ENCODE measurements at regions not wholly inside any gene's neighbourhood (a gene's known extent, or its start where the extent isn't known, plus 50 kb on each side); places are given as distances from the start of the nearest gene placed in this dataset.
"Not testable (repeated sequence)": the region's sequence is repeated elsewhere in the genome, so short reads cannot be mapped to it uniquely, and the experiment has no call there.

- DNase-seq (ENCODE audit: low spot score) = no peak
Observed at GRCh38 chr7:34207810-34208209, 302.5 kb downstream of the BMPER start.

DNA sequence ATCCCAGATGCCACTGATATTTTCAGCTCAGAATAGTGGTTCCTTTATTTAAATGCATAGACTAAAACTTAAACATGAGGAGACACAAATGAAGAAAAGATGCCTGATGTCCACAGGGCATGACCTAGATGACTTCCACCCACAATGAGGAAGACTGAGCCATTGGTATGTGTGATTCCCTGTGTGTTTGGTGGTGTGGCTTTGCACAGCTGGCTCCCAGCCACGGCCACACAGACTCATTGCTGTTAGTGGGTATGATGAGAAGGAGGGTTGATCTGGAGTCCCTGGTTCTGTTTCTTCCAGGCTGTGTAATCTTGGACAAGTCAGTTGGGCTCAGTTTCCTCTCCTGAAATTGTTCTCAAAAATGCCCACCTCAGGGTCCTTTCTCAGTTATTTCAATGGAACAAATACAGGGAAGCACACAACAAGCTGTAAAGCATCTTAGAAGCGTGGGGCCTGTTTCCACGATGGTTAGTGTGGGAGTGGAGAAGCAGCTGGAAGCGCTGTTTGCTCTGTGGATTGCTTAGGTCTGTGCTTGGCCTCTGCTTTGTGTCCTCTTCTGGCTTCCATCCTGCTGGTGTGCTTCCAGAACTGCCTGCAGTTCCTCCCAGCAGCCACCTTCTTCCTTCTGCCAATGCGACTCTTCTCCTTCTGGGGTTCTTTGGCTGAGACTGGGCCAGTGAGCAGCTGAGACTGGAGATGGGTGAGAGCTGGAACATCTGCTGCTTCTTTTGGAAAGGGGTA is 303.7 kb downstream of the BMPER start:
- no peak for DNase-seq (ENCODE audit: low spot score)

- no peak for DNase-seq (ENCODE audit: low spot score)
Observed at GRCh38 chr7:34211018-34211417, 305.7 kb downstream of the BMPER start.

GRCh38 chr7:34217972-34218371 is 312.6 kb downstream of the BMPER start:
- DNase-seq (ENCODE audit: low spot score) = no peak

- DNase-seq (ENCODE audit: low spot score) = no peak
Observed at GRCh38 chr7:34219153-34219718, 313.9 kb downstream of the BMPER start.

DNA sequence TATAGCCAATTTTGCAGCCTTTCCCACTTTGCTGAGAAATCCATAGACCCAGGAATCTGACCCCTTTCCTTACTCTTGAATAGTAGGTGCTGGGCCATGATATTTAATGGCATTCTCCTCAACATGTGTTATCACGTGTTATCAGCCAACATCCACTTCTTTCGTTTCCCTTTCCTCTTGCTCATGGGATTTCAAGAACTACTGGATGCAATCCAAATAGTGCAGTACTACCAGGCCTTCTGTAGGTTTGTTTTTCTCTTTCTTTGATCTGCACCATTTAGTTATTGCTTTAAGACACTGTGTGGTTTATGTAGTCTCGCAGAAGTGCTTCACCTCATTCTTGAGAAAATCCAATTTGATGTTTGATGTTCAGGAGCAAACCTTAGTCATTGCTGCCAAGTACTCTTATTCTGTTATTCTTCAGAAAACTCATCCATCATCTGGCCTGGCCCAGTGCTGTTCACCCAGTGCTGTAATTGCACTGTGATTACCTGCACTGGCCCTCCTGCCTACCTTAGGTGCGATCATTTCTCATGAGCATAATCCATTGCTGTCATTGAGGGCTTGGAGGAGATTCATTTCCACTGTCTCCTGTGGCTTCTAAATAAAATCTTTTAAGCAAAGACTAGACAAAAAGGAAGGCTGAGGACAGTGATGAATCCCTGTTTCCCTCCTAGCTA is 315.3 kb downstream of the BMPER start:
- no peak for DNase-seq (ENCODE audit: low spot score)

DNA sequence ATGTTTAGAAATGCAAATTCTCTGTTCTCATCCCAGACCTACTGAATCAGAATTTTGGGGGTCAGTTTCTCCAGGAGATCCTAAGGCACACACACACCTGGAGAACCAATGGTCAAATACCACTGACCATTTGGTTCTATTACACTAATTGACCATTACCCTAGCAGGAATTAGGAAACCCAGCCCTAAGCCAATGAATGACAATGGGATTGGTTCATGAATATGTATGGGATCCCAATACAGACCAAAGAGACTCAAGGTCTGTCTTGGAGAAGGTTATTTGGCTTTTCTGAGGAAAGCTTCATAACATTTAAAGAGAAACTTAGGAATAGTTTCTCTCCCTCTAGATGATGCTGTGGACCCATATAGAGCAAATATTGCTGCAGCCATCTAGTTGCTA is 317.0 kb downstream of the BMPER start:
- no peak for DNase-seq (ENCODE audit: low spot score)

DNA sequence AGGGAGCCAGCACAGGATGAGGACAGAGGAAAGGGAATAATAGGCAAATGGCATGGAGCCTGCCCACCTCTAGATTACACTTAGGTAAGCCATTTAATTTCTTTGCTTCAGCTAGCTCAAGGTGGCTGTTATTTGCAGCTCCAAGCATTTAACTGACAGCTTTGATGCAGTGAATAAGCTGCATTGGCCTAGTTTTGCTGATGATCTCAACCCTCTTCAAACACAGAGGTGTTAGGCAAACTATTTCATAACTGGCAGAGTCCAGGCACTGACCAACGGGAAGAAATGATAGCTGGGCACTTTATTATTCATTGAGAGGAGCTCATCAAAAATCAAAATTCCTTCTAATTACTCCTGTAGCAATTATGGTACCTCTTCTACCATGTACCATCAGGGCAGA is 317.4 kb downstream of the BMPER start:
- DNase-seq (ENCODE audit: low spot score) = no peak

- DNase-seq (ENCODE audit: low spot score) = no peak
Observed at GRCh38 chr7:34224281-34224680, 318.9 kb downstream of the BMPER start.

- DNase-seq (ENCODE audit: low spot score) = no peak
Observed at GRCh38 chr7:34225193-34225592, 319.9 kb downstream of the BMPER start.

- DNase-seq (ENCODE audit: low spot score) = no peak
Observed at GRCh38 chr7:34227525-34227924, 322.2 kb downstream of the BMPER start.

- not testable (repeated sequence) for DNase-seq (ENCODE audit: low spot score)
Observed at GRCh38 chr7:34235101-34235500, 329.8 kb downstream of the BMPER start.

DNA sequence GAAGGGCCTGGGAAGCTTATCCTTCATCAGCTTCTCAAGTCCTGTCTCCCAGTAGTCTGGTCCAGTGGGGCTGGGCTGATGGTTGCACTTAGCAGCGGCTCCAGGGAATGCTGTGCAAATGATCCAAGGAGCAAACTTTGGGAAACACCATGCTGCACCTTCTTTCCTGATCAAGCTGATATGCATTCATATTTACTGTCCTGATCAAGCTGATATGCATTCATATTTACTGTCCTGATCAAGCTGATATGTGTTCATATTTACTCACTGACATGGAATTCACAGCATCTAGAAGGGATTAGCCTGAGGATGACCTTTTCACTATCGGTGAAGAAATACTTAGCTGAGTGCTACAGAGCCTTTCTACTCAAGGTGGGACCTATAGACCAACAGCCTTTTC is 330.7 kb downstream of the BMPER start:
- DNase-seq (ENCODE audit: low spot score) = no peak

DNA sequence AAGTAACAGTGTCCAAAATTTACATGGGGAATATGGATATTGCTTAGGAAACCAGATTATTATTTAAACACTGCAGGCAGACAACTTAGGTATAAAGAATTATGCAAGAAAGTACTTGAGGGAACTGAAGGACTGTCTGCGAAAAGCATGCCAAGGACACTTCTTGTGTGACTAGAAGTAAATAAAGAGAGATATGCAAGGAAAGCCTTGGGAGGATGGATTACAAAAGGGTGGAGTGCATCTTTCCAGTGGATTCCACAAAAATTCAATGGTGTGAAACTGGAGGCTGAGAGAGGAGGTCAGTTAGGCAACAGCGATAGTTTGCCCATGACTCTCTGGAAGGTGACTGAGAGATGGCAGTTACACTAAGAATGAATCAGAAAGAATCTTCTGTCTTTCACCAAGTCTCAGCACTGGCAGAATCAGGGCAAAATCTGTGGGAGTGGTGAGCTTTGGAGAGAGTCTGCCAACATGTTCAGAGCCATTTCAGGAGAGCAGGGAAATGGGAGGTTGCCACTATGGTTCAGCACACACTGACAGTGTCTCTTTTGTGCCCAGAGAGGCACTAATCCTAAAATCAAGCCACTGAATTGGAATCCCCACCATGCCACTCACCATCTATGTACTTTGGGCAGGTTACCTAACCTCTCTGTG is 331.6 kb downstream of the BMPER start:
- DNase-seq (ENCODE audit: low spot score) = no peak

- no peak for DNase-seq (ENCODE audit: low spot score)
Observed at GRCh38 chr7:34237493-34237849, 332.1 kb downstream of the BMPER start.

GRCh38 chr7:34240417-34240816 is 335.1 kb downstream of the BMPER start:
- no peak for DNase-seq (ENCODE audit: low spot score)

GRCh38 chr7:34242391-34242790 is 337.1 kb downstream of the BMPER start:
- DNase-seq (ENCODE audit: low spot score) = no peak

GRCh38 chr7:34245246-34245645 is 339.9 kb downstream of the BMPER start:
- DNase-seq (ENCODE audit: low spot score) = no peak

- no peak for DNase-seq (ENCODE audit: low spot score)
Observed at GRCh38 chr7:34247468-34247867, 342.1 kb downstream of the BMPER start.

DNA sequence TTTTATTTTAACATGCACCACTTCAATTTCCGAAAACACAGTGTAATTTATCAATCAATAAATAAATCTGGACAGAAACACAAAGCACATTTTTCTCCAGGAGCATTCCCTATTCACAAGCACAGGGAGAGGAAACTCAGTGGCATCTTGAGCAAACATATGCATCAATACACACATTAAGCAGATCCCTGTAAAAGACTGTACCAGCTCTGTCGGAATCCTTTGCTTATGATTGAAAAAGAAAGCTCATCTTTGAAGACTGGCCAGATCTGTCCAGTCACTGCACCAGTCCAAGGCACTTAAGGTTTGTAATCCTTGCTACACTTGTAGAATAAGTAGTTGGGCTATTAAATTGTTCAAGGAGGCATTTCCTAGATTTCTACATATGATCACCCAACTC is 343.9 kb downstream of the BMPER start:
- DNase-seq (ENCODE audit: low spot score) = no peak

DNA sequence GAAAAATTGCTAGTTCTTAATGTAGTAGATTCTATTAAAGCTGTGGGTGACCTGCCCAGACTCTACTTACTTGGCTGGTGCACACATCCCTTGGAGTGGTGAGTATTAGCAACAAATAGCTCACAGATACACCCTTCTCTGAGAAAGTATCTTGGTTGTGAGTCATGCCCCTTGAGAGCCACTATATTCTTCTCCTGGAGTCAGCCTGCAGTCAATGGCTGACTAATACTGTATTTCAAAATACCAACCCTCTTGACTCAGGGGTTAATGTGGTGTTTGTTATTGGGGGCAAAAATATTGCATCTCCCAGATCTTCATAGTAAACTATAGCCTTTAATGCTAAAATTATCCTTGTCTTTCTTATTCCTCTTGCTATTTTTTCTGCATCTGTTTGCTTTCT is 354.9 kb downstream of the BMPER start:
- DNase-seq (ENCODE audit: low spot score) = no peak

GRCh38 chr7:34263168-34263567 is 357.8 kb downstream of the BMPER start:
- no peak for DNase-seq (ENCODE audit: low spot score)

DNA sequence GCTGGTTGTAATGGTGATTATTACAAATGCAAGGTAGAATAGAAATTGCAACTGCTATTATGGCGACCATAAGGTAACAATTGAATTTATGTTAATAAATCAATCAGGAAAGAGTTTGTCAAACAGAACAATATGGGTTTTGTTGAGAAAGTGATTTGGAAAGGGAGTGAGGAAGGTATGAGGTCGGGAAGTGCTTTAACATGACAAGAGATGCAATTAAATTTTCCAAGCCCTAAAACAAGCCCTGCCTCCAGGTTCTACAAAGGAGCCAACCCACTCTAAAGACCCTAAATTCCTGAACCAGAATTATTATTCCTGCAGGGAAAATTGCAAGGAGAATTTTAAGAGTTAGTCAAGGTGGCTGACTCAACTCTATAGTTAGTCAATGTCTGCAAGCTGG is 363.7 kb downstream of the BMPER start:
- no peak for DNase-seq (ENCODE audit: low spot score)

Measured in ecto neural progenitor cell (in vitro differentiated cells).